ENCODE measurements at regions not wholly inside any gene's neighbourhood (a gene's known extent, or its start where the extent isn't known, plus 50 kb on each side); places are given as distances from the start of the nearest gene placed in this dataset.

- Histone ChIP-seq H3K36me3 (no peaks in the 10 kb centered on the region), H3K27ac (no peak overlapping the region), H3K27me3 (no peaks in the 10 kb centered on the region), H3K4me3 (no peak overlapping the region), H3K9me3 (no peaks in the 10 kb centered on the region), H3K4me1 (no peaks in the 10 kb centered on the region)
- intact Hi-C loops (cut with DNase I; ENCODE audit: low total_unique reads), result no loop called here
- no peak for TF ChIP-seq CTCF (IDR thresholded peaks at IDR 0.05)
- no peak for TF ChIP-seq POLR2A (IDR thresholded peaks at IDR 0.05)
- no peak for DNase-seq
Measured at GRCh38 chr18:65298422-65298821, 452.4 kb upstream of the CDH7 start.

GRCh38 chr18:65288908-65289307 lies 461.9 kb upstream of the CDH7 start:
- no peaks in the 10 kb centered on the region for H3K27me3 ChIP-seq
- no peak for DNase-seq
- no peak overlapping the region for H3K4me3 ChIP-seq
- no peaks in the 10 kb centered on the region for H3K36me3 ChIP-seq
- no peaks in the 10 kb centered on the region for H3K4me1 ChIP-seq
- no peaks in the 10 kb centered on the region for H3K9me3 ChIP-seq
- H3K27ac ChIP-seq, result no peak overlapping the region
- no peak for TF ChIP-seq POLR2A (IDR thresholded peaks at IDR 0.05)
- TF ChIP-seq CTCF (IDR thresholded peaks at IDR 0.05), result no peak
- intact Hi-C loops (cut with DNase I; ENCODE audit: low total_unique reads), result no loop called here

GRCh38 chr18:65287652-65288051 lies 463.2 kb upstream of the CDH7 start:
- intact Hi-C loops (cut with DNase I; ENCODE audit: low total_unique reads), result no loop called here

GRCh38 chr18:65282096-65282495 lies 468.7 kb upstream of the CDH7 start:
- no peak overlapping the region for H3K27ac ChIP-seq
- DNase-seq, result no peak
- TF ChIP-seq CTCF (IDR thresholded peaks at IDR 0.05), result no peak
- no peak for TF ChIP-seq POLR2A (IDR thresholded peaks at IDR 0.05)
- H3K36me3 ChIP-seq, result no peaks in the 10 kb centered on the region
- no peaks in the 10 kb centered on the region for H3K9me3 ChIP-seq
- H3K4me1 ChIP-seq, result no peaks in the 10 kb centered on the region
- no peak overlapping the region for H3K4me3 ChIP-seq
- intact Hi-C loops (cut with DNase I; ENCODE audit: low total_unique reads), result no loop called here
- H3K27me3 ChIP-seq, result no peaks in the 10 kb centered on the region

More at GRCh38 chr18:65287652-65288051, 463.2 kb upstream of the CDH7 start:
- Histone ChIP-seq H3K9me3 (no peaks in the 10 kb centered on the region), H3K4me1 (no peaks in the 10 kb centered on the region), H3K27ac (no peak overlapping the region), H3K4me3 (no peak overlapping the region), H3K36me3 (no peaks in the 10 kb centered on the region), H3K27me3 (no peaks in the 10 kb centered on the region)
- TF ChIP-seq CTCF (IDR thresholded peaks at IDR 0.05), result no peak
- DNase-seq, result no peak

GRCh38 chr18:65279668-65280305 lies 471.0 kb upstream of the CDH7 start:
- no peak overlapping the region for H3K4me3 ChIP-seq
- intact Hi-C loops (cut with DNase I; ENCODE audit: low total_unique reads), result no loop called here
- H3K4me1 ChIP-seq, result no peaks in the 10 kb centered on the region
- H3K27ac ChIP-seq, result no peak overlapping the region
- H3K27me3 ChIP-seq, result no peaks in the 10 kb centered on the region
- no peaks in the 10 kb centered on the region for H3K36me3 ChIP-seq
- TF ChIP-seq CTCF (IDR thresholded peaks at IDR 0.05), result no peak
- TF ChIP-seq POLR2A (IDR thresholded peaks at IDR 0.05), result no peak
- DNase-seq, result no peak
- no peaks in the 10 kb centered on the region for H3K9me3 ChIP-seq
